Adrenal gland (tissue), 9 donors: ENCODE measurements at regions not wholly inside any gene's neighbourhood (a gene's known extent, or its start where the extent isn't known, plus 50 kb on each side); places are given as distances from the start of the nearest gene placed in this dataset.

Experiments
- DNase-seq, 7 donors: peaks; one replicate each; pipeline ENCODE4 v3.0.0-alpha.2; 2019 to 2020
- H3K27ac ChIP-seq, 5 donors: fragments of 200-600 bp; sonication (generic) in 4 of 5; 1 replicate in 3 of 5; 2 replicates in 2 of 5; pipeline versions ENCODE4 v1.5.1 to v1.8.0; 2016 to 2020; ENCODE audit warnings: mild to moderate bottlenecking in 1 of 5
- H3K27me3 ChIP-seq: fragments of 200-600 bp; 2 replicates; pipeline ENCODE4 v1.8.0; 2021
- H3K36me3 ChIP-seq, 2 donors: fragments of 200-600 bp; replicated peaks in 1 of 2; 1 replicate in 1 of 2; 2 replicates in 1 of 2; pipeline versions ENCODE4 v1.5.1 to v1.8.0; 2018 to 2022
- H3K4me1 ChIP-seq, 2 donors: fragments of 200-600 bp; replicated peaks in 1 of 2; 1 replicate in 1 of 2; 2 replicates in 1 of 2; pipeline versions ENCODE4 v1.5.1 to v1.8.0; 2018 to 2021
- H3K4me3 ChIP-seq, 4 donors: fragments of 200-600 bp; sonication (generic) in 3 of 4; one replicate each; pipeline ENCODE4 v1.5.1; 2016 to 2018
- H3K9me3 ChIP-seq, 3 donors: fragments of 200-600 bp; sonication (generic) in 1 of 3; replicated peaks in 1 of 3; 1 replicate in 2 of 3; 2 replicates in 1 of 3; pipeline versions ENCODE4 v1.5.1 to v1.8.0; 2016 to 2021
- CTCF ChIP-seq, 6 experiments: fragments of 450-650 bp in 4 of 6; fragments of 200-600 bp in 2 of 6; sonication (generic) in 1 of 6; IDR thresholded peaks; 1 replicate in 5 of 6; 2 replicates in 1 of 6; pipeline versions ENCODE4 v1.5.1 to v1.8.0; 2016 to 2021; ENCODE audit warnings: antibody characterized with exemption in 6 of 6, mild to moderate bottlenecking in 2 of 6, moderate library complexity in 1 of 6
- POLR2A ChIP-seq, 2 donors: fragments of 450-650 bp; IDR thresholded peaks; one replicate each; pipeline ENCODE4 v1.6.1; 2017; ENCODE audit warnings: antibody characterized with exemption in 2 of 2, mild to moderate bottlenecking in 2 of 2, moderate library complexity in 1 of 2
- WGBS, 4 donors: extraction: QIAGEN DNeasy Blood & Tissue Kit in 2 of 4; methylation state at CpG; one replicate each; pipeline versions ENCODE4 v1.1.5 to v1.1.7; 2013 to 2017; 5-methylcytosine and 5-hydroxymethylcytosine counted together
- intact Hi-C, 2 donors: fragments of 100-400 bp; cut with DNase I; formaldehyde crosslinking; loops; one replicate each; pipeline versions ENCODE4 v1.14.1 to v1.15.0; 2022 to 2023
- donor health status: healthy with polysubstance abuse.
- donor health status: Bipolar disorder and iron deficiency.
- donor health status: DM: yes; HTN: yes; CAD: no.
- donor health status: DM: no; HTN: no; CAD: no.
- donor health status: DM: no; HTN: no; CAD: no.

- TF ChIP-seq POLR2A (IDR thresholded peaks at IDR 0.05) (no peak), CTCF (IDR thresholded peaks at IDR 0.05) (no peak)
- H3K4me1 ChIP-seq = no peaks in the 10 kb centered on the region
- no peak overlapping the region for H3K4me3 ChIP-seq
- DNase-seq = no peak
- H3K27me3 ChIP-seq = no peaks in the 10 kb centered on the region
- H3K9me3 ChIP-seq = no peaks in the 10 kb centered on the region
- H3K36me3 ChIP-seq = no peaks in the 10 kb centered on the region
- no peak overlapping the region for H3K27ac ChIP-seq
- 44 to 64% (median 54%) methylated on average over 1 of the region's 1 CpG for WGBS, 4 donors
- intact Hi-C loops = no loop called here
These were observed 474.2 kb upstream of the KIRREL3 start for GRCh38 chr11:127474766-127475165.

GRCh38 chr11:127472505-127472904, 471.9 kb upstream of the KIRREL3 start:
- WGBS, 4 donors = 73 to 79% (median 76%) methylated on average over 7 of the region's 7 CpGs
- intact Hi-C loops = no loop called here

DNA sequence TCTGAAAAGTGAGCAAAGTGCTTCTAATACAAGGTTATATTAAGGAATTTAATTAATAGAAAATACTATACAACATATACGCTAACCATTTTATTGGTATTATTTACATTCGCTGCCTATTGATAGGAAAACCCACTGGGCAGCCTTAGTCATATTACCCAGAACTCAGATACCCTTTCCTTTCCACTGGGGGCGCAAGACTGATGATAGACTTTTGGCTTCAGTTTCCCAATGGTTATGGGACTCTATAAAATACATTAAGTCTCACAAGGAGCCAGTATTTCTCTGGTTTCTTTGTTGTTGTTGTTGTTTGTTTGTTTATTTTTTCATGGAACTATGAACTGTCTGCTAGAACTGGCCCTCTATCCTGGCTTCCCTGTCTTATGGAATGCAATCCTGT, 471.1 kb upstream of the KIRREL3 start:
- H3K27me3 ChIP-seq = no peaks in the 10 kb centered on the region
- no peaks in the 10 kb centered on the region for H3K36me3 ChIP-seq
- no peak overlapping the region for H3K4me3 ChIP-seq
- WGBS, 4 donors = 84 to 91% (median 87%) methylated on average over 3 of the region's 3 CpGs
- no peak for DNase-seq
- intact Hi-C loops = no loop called here
- no peaks in the 10 kb centered on the region for H3K4me1 ChIP-seq
- TF ChIP-seq CTCF (IDR thresholded peaks at IDR 0.05) (no peak), POLR2A (IDR thresholded peaks at IDR 0.05) (no peak)
- H3K9me3 ChIP-seq = no peaks in the 10 kb centered on the region
- H3K27ac ChIP-seq = no peak overlapping the region

More at GRCh38 chr11:127472505-127472904, 471.9 kb upstream of the KIRREL3 start:
- TF ChIP-seq CTCF (IDR thresholded peaks at IDR 0.05) (no peak), POLR2A (IDR thresholded peaks at IDR 0.05) (no peak)
- no peaks in the 10 kb centered on the region for H3K9me3 ChIP-seq
- no peaks in the 10 kb centered on the region for H3K27me3 ChIP-seq
- H3K4me1 ChIP-seq = no peaks in the 10 kb centered on the region
- no peak for DNase-seq
- H3K27ac ChIP-seq = no peak overlapping the region
- H3K4me3 ChIP-seq = no peak overlapping the region
- H3K36me3 ChIP-seq = no peaks in the 10 kb centered on the region

DNA sequence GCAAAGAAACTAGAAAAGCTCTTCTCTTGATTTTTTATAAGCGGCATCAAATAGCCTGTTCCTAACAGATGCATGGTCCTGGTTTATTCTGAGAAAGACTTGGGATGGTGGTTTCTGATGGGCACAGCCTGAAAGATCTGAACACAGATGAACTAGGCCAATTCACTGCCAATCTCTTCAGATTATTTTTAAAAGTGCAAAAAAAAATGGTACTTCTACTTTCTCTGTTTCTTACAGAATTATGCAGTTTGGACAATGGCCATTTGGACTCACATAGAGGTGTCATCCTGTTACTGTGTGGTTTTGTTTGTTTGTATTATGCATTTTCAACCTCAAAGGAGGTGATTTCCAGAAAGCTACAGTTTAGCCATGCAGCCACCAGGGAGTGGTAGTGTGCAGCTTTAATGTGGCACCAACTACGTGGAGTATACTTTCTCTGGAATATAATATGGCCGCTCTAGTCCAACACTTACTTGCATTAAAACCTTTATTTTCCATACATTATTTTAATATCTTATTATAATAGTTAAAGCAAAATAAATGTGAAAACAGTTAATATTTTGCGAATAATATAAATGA, 469.8 kb upstream of the KIRREL3 start:
- Histone ChIP-seq H3K4me3 (no peak overlapping the region), H3K9me3 (no peaks in the 10 kb centered on the region), H3K27me3 (no peaks in the 10 kb centered on the region), H3K36me3 (no peaks in the 10 kb centered on the region), H3K4me1 (no peaks in the 10 kb centered on the region), H3K27ac (no peak overlapping the region)
- TF ChIP-seq CTCF (IDR thresholded peaks at IDR 0.05) (no peak), POLR2A (IDR thresholded peaks at IDR 0.05) (no peak)
- no peak for DNase-seq
- 70 to 81% (median 72%) methylated on average over 4 of the region's 4 CpGs for WGBS, 4 donors
- intact Hi-C loops = no loop called here
